H9 (cell line): ENCODE measurements at regions not wholly inside any gene's neighbourhood (a gene's known extent, or its start where the extent isn't known, plus 50 kb on each side); places are given as distances from the start of the nearest gene placed in this dataset.
A peak's percentile ranks its signal among the peaks of the same experiment; 100 is the strongest.

ENCODE experiments used
- DNase-seq: peaks from one replicate; pipeline ENCODE4 v3.0.0-alpha.2; 2017
- H2AFZ ChIP-seq: one replicate; pipeline ENCODE4 v1.6.1; 2013; ENCODE audit warnings: mild to moderate bottlenecking, low read length, control low read depth, moderate library complexity
- H2AK5ac ChIP-seq: 2 replicates; pipeline ENCODE4 v1.6.1; 2013; ENCODE audit warnings: low read length, control low read depth, mixed read lengths; ENCODE audit not compliant: insufficient read length
- H2BK120ac ChIP-seq: one replicate; pipeline ENCODE4 v1.6.1; 2013; ENCODE audit warnings: low read depth, mild to moderate bottlenecking, low read length, control low read depth, inconsistent platforms; ENCODE audit not compliant: poor library complexity, severe bottlenecking
- H2BK12ac ChIP-seq: 2 replicates; pipeline ENCODE4 v1.6.1; 2013; ENCODE audit warnings: low read length, control low read depth, mixed read lengths, low read depth; ENCODE audit not compliant: insufficient read length
- H2BK15ac ChIP-seq: 2 replicates; pipeline ENCODE4 v1.6.1; 2013; ENCODE audit warnings: low read depth, low read length, control low read depth
- H2BK20ac ChIP-seq: one replicate; pipeline ENCODE4 v1.6.1; 2013; ENCODE audit warnings: low read depth, mild to moderate bottlenecking, low read length, control low read depth, inconsistent platforms; ENCODE audit not compliant: poor library complexity, severe bottlenecking
- H2BK5ac ChIP-seq: 2 replicates; pipeline ENCODE4 v1.6.1; 2013; ENCODE audit warnings: low read length, control low read depth, mixed read lengths; ENCODE audit not compliant: insufficient read length
- H3K14ac ChIP-seq: 2 replicates; pipeline ENCODE4 v1.6.1; 2013; ENCODE audit warnings: low read length, control low read depth; ENCODE audit not compliant: insufficient read depth
- H3K18ac ChIP-seq: 2 replicates; pipeline ENCODE4 v1.6.1; 2013; ENCODE audit warnings: low read depth, mild to moderate bottlenecking, mixed read lengths, low read length, control low read depth; ENCODE audit not compliant: insufficient read length
- H3K23ac ChIP-seq: 2 replicates; pipeline ENCODE4 v1.6.1; 2013; ENCODE audit warnings: low read length, control low read depth, mixed read lengths, low read depth; ENCODE audit not compliant: insufficient read length
- H3K23me2 ChIP-seq: 2 replicates; pipeline ENCODE4 v1.6.1; 2013; ENCODE audit warnings: low read depth, mild to moderate bottlenecking, mixed read lengths, low read length, control low read depth; ENCODE audit not compliant: insufficient read length, poor library complexity, severe bottlenecking
- H3K27ac ChIP-seq: 2 replicates; pipeline ENCODE4 v1.5.1; 2013; ENCODE audit warnings: low read length, control low read depth, mixed read lengths, low read depth; ENCODE audit not compliant: insufficient read length
- H3K27me3 ChIP-seq: 2 replicates; pipeline ENCODE4 v1.6.1; 2013; ENCODE audit warnings: low read length, control low read depth, inconsistent platforms; ENCODE audit not compliant: insufficient read depth
- H3K4ac ChIP-seq: 2 replicates; pipeline ENCODE4 v1.6.1; 2013; ENCODE audit warnings: low read depth, mild to moderate bottlenecking, control low read depth, inconsistent platforms, low read length, moderate library complexity
- H3K4me1 ChIP-seq: 2 replicates; pipeline ENCODE4 v1.6.1; 2013; ENCODE audit warnings: low read length, control low read depth, inconsistent platforms; ENCODE audit not compliant: insufficient read depth
- H3K4me2 ChIP-seq: 2 replicates; pipeline ENCODE4 v1.6.1; 2013; ENCODE audit warnings: low read length, control low read depth, mixed read lengths; ENCODE audit not compliant: insufficient read length, insufficient read depth
- H3K56ac ChIP-seq: 2 replicates; pipeline ENCODE4 v1.6.1; 2013; ENCODE audit warnings: low read depth, mild to moderate bottlenecking, mixed read lengths, low read length, control low read depth; ENCODE audit not compliant: insufficient read length
- H3K79me1 ChIP-seq: 2 replicates; pipeline ENCODE4 v1.6.1; 2013; ENCODE audit warnings: low read depth, mild to moderate bottlenecking, moderate library complexity, low read length, control low read depth, inconsistent platforms; ENCODE audit not compliant: insufficient read depth, poor library complexity, severe bottlenecking
- H3K79me2 ChIP-seq: 2 replicates; pipeline ENCODE4 v1.6.1; 2013; ENCODE audit warnings: low read length, control low read depth, inconsistent platforms; ENCODE audit not compliant: insufficient read depth
- H3K9ac ChIP-seq: 2 replicates; pipeline ENCODE4 v1.6.1; 2013; ENCODE audit warnings: low read length, control low read depth, mixed read lengths; ENCODE audit not compliant: insufficient read length; ENCODE audit errors: extremely low read depth
- H3K9me3 ChIP-seq: one replicate; pipeline ENCODE4 v1.6.1; 2013; ENCODE audit warnings: low read depth, low read length, inconsistent platforms; ENCODE audit not compliant: control insufficient read depth
- H3T11ph ChIP-seq: one replicate; pipeline ENCODE4 v1.6.1; 2013; ENCODE audit warnings: mild to moderate bottlenecking, low read length, control low read depth, inconsistent platforms
- H4K20me1 ChIP-seq: one replicate; pipeline ENCODE4 v1.6.1; 2013; ENCODE audit not compliant: control insufficient read depth, insufficient read length, insufficient read depth
- H4K5ac ChIP-seq: 2 replicates; pipeline ENCODE4 v1.6.1; 2013; ENCODE audit warnings: low read depth, mild to moderate bottlenecking, mixed read lengths, low read length, control low read depth; ENCODE audit not compliant: insufficient read length
- H4K8ac ChIP-seq: replicated peaks from 2 replicates; pipeline ENCODE4 v1.6.1; 2013; ENCODE audit warnings: low read length, control low read depth, mixed read lengths, low read depth; ENCODE audit not compliant: insufficient read length
- H4K91ac ChIP-seq: 2 replicates; pipeline ENCODE4 v1.6.1; 2013; ENCODE audit warnings: low read depth, mild to moderate bottlenecking, moderate library complexity, mixed read lengths, low read length, control low read depth; ENCODE audit not compliant: insufficient read length
- H3K27ac Mint-ChIP-seq, 3 experiments: 2 replicates in 2 of 3; 3 replicates in 1 of 3; pipeline ENCODE4 v1.8.0; 2020 to 2021; ENCODE audit warnings: mixed read lengths in 3 of 3, mild to moderate bottlenecking in 1 of 3, moderate library complexity in 1 of 3
- H3K27me3 Mint-ChIP-seq: 2 replicates; pipeline ENCODE4 v1.8.0; 2021; ENCODE audit warnings: low read depth, mild to moderate bottlenecking, moderate library complexity, mixed read lengths
- H3K36me3 Mint-ChIP-seq, 3 experiments: 2 replicates in 2 of 3; 3 replicates in 1 of 3; pipeline ENCODE4 v1.8.0; 2020 to 2021; ENCODE audit warnings: low read depth in 3 of 3, mixed read lengths in 3 of 3; ENCODE audit not compliant: insufficient read depth in 1 of 3
- H3K4me1 Mint-ChIP-seq, 2 experiments: 2 replicates each; pipeline ENCODE4 v1.8.0; 2020; ENCODE audit warnings: mixed read lengths in 2 of 2
- H3K4me3 Mint-ChIP-seq, 2 experiments: 2 replicates in 1 of 2; 3 replicates in 1 of 2; pipeline ENCODE4 v1.8.0; 2020 to 2021; ENCODE audit warnings: mild to moderate bottlenecking in 2 of 2, mixed read lengths in 2 of 2, moderate library complexity in 1 of 2
- H3K9me3 Mint-ChIP-seq, 2 experiments: 2 replicates in 1 of 2; 3 replicates in 1 of 2; pipeline ENCODE4 v1.8.0; 2020; ENCODE audit warnings: mild to moderate bottlenecking in 2 of 2, mixed read lengths in 2 of 2, moderate library complexity in 1 of 2
- WGBS: extraction: QIAGEN DNeasy Blood & Tissue Kit; methylation state at CpG from one replicate; pipeline ENCODE4 v1.1.7; 2013; ENCODE audit warnings: missing lambda C conversion rate, low lambda C conversion rate, mixed read lengths; ENCODE audit not compliant: insufficient read length; ENCODE audit errors: extremely low coverage; 5-methylcytosine and 5-hydroxymethylcytosine counted together
- TF ChIP-seq, protein P1 (sequence below): fragments of 200-600 bp; sonication (generic); conservative IDR thresholded peaks from 3 replicates; pipeline ENCODE4 v1.8.0; 2021; ENCODE audit warnings: antibody characterized with exemption, mild to moderate bottlenecking

DNA sequence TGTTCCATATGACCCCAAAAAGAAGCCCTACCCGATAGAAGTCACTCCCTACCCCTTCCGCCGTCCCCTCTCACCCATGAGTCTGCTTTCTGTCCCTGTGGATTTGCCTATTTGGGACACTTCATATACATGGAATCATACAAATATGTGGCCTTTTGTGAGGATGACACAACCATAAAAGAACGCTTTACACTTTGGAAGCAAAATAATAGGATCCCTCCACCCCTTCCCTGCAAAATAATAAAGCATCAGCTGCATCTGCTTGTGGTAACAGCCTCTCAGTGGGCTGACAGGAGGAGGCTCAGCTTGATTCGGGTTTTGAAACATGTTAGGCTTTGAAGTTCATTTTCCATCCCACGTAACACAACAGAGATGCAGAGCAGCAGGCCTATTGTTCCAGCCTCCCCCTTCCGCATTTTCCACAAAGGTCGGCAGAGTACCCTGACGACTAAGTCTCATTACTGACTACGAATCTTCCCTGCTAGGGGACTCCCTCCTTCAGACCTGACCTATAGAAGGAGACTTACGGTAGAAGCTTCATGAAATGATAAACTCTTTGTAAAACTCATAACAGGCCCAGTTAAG is 99.1 kb downstream of the ALDH8A1 start:
- no CpG with 5 or more reads among the region's 11 CpGs for WGBS
- peak; percentile 35 for DNase-seq
- H2BK20ac ChIP-seq: no peak overlapping the region

More for the DNA sequence above, 99.1 kb downstream of the ALDH8A1 start:
- H3K79me2 ChIP-seq: no peaks in the 10 kb centered on the region
- H2BK15ac ChIP-seq: no peak overlapping the region
- Mint-ChIP-seq H3K27me3 (no peaks in the 10 kb centered on the region), H3K27ac (peak overlapping the region in 2 of 3 experiments; percentile 42 to 44; a peak in 2 of 7 replicates), H3K4me3 (peak overlapping the region in 1 of 2 experiments; percentile 51; a peak in 1 of 5 replicates), H3K36me3 (no peaks in the 10 kb centered on the region), H3K9me3 (no peaks in the 10 kb centered on the region), H3K4me1 (peaks cover 12 to 19% of the 10 kb centered on the region in 2 experiments)
- no peak overlapping the region for H2BK5ac ChIP-seq
- H4K91ac ChIP-seq: no peak overlapping the region
- H3K23ac ChIP-seq: no peak overlapping the region
- H3K4ac ChIP-seq: no peak overlapping the region
- H4K20me1 ChIP-seq: no peaks in the 10 kb centered on the region
- no peak overlapping the region for H4K5ac ChIP-seq
- H3K14ac ChIP-seq: no peak overlapping the region
- no peak overlapping the region for H2AFZ ChIP-seq
- H3K27ac ChIP-seq: no peak overlapping the region
- H3T11ph ChIP-seq: no peak overlapping the region
- no peak overlapping the region for H3K4me2 ChIP-seq
- H3K27me3 ChIP-seq: no peaks in the 10 kb centered on the region
- no peak overlapping the region for H2BK120ac ChIP-seq
- H3K79me1 ChIP-seq: no peaks in the 10 kb centered on the region
- no peak overlapping the region for H3K56ac ChIP-seq
- no peak overlapping the region for H2AK5ac ChIP-seq
- no peaks in the 10 kb centered on the region; the same call in 1 of the 2 replicates for H3K4me1 ChIP-seq
- H2BK12ac ChIP-seq: no peak overlapping the region
- H3K23me2 ChIP-seq: no peaks in the 10 kb centered on the region
- H3K18ac ChIP-seq: no peak overlapping the region
- H3K9me3 ChIP-seq: no peaks in the 10 kb centered on the region
- H3K9ac ChIP-seq: no peak overlapping the region
- TF ChIP-seq, protein P1, sequence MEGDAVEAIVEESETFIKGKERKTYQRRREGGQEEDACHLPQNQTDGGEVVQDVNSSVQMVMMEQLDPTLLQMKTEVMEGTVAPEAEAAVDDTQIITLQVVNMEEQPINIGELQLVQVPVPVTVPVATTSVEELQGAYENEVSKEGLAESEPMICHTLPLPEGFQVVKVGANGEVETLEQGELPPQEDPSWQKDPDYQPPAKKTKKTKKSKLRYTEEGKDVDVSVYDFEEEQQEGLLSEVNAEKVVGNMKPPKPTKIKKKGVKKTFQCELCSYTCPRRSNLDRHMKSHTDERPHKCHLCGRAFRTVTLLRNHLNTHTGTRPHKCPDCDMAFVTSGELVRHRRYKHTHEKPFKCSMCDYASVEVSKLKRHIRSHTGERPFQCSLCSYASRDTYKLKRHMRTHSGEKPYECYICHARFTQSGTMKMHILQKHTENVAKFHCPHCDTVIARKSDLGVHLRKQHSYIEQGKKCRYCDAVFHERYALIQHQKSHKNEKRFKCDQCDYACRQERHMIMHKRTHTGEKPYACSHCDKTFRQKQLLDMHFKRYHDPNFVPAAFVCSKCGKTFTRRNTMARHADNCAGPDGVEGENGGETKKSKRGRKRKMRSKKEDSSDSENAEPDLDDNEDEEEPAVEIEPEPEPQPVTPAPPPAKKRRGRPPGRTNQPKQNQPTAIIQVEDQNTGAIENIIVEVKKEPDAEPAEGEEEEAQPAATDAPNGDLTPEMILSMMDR: no peak
- no peak overlapping the region for H4K8ac ChIP-seq
